WTC11 (cell line): ENCODE measurements at regions not wholly inside any gene's neighbourhood (a gene's known extent, or its start where the extent isn't known, plus 50 kb on each side); places are given as distances from the start of the nearest gene placed in this dataset.

Experiments
- ATF1 ChIP-seq: sonication (generic); formaldehyde crosslinking; IDR thresholded peaks from 2 replicates; pipeline ENCODE4 v1.8.1; 2023; ENCODE audit warnings: mild to moderate bottlenecking, moderate library complexity, missing genetic modification reagents
- CTCF ChIP-seq: fragments of 200-600 bp; IDR thresholded peaks from 2 replicates; pipeline ENCODE4 v1.8.0; 2022; ENCODE audit warnings: antibody characterized with exemption
- GRHL2 ChIP-seq: fragments of 250-450 bp; sonication (Bioruptor Pico); IDR thresholded peaks from 2 replicates; pipeline ENCODE4 v1.8.0; 2022; ENCODE audit warnings: mild to moderate bottlenecking, moderate library complexity; ENCODE audit not compliant: insufficient replicate concordance, severe bottlenecking
- NR2C2 ChIP-seq: sonication (generic); formaldehyde crosslinking; IDR thresholded peaks from 2 replicates; pipeline ENCODE4 v1.8.0; 2022; ENCODE audit warnings: mild to moderate bottlenecking, missing genetic modification reagents
- ZNF317 ChIP-seq: sonication (generic); formaldehyde crosslinking; IDR thresholded peaks from 2 replicates; pipeline ENCODE4 v1.8.1; 2023; ENCODE audit warnings: low read depth, mild to moderate bottlenecking, moderate library complexity, missing genetic modification reagents, borderline replicate concordance

DNA sequence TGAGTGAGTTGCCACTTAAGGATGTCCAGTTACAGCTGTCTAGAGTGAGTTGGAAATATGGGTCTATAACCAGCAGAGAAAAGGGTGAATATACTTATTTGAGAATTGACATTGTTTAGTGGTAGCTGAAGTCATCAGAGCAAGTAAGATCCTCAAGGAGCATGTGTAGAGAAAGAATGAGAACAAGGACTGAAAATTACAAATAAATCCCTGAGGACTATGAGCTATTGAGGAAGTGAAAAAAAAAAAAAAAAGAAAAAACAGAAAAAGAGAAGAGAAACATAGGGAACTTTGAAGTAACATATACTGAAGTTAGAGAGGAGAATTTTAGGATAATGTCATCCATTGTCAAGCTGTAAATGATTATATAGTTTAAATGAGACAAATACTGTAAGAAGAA, 134.0 kb upstream of the CCDC68 start:
- TF ChIP-seq ZNF317 (no peak), GRHL2 (CRISPR knock-in tag) (no peak), ATF1 (CRISPR knock-in tag) (no peak), NR2C2 (no peak), CTCF (no peak)
